Loucy (cell line): ENCODE measurements at regions not wholly inside any gene's neighbourhood (a gene's known extent, or its start where the extent isn't known, plus 50 kb on each side); places are given as distances from the start of the nearest gene placed in this dataset.

Source experiments
- CTCF ChIP-seq: fragments of 200-600 bp; sonication (generic); conservative IDR thresholded peaks from 2 replicates; pipeline ENCODE4 v1.5.1; 2014; ENCODE audit warnings: mild to moderate bottlenecking, antibody characterized with exemption, low read length
- EZH2phosphoT487 ChIP-seq: fragments of 200-600 bp; IDR thresholded peaks from 2 replicates; pipeline ENCODE4 v1.6.1; 2018; ENCODE audit warnings: antibody characterized with exemption, mild to moderate bottlenecking, moderate library complexity, borderline replicate concordance

GRCh38 chr15:68488290-68488689 lies 56.3 kb upstream of the ITGA11 start:
- no peak for TF ChIP-seq CTCF
- TF ChIP-seq EZH2phosphoT487 = no peak
